ENCODE measurements at regions not wholly inside any gene's neighbourhood (a gene's known extent, or its start where the extent isn't known, plus 50 kb on each side); places are given as distances from the start of the nearest gene placed in this dataset.

DNA sequence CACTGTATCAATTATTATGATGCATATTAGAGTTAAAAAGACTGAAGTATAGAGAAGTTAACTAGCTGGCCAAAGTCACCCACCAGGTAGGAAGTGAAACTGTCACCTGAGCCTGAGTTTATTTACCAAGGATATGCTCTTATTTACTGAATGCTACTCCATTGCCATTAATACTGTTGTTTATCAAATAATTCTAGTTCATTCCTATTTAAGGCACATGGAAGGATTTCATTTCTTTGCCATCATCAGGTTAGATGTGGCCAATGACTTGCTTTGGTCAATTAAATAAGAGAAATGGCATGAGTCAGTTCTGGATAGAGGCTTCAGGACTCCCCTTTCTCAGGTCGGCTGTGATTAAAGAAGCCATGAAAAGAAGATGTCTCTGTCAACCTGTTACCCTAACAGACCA is 169.6 kb downstream of the KCNJ2 start:
- TF ChIP-seq, protein P1, sequence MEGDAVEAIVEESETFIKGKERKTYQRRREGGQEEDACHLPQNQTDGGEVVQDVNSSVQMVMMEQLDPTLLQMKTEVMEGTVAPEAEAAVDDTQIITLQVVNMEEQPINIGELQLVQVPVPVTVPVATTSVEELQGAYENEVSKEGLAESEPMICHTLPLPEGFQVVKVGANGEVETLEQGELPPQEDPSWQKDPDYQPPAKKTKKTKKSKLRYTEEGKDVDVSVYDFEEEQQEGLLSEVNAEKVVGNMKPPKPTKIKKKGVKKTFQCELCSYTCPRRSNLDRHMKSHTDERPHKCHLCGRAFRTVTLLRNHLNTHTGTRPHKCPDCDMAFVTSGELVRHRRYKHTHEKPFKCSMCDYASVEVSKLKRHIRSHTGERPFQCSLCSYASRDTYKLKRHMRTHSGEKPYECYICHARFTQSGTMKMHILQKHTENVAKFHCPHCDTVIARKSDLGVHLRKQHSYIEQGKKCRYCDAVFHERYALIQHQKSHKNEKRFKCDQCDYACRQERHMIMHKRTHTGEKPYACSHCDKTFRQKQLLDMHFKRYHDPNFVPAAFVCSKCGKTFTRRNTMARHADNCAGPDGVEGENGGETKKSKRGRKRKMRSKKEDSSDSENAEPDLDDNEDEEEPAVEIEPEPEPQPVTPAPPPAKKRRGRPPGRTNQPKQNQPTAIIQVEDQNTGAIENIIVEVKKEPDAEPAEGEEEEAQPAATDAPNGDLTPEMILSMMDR (IDR thresholded peaks at IDR 0.05; ENCODE audit: poor library complexity) = no peak
- no peak for TF ChIP-seq EZH2 (IDR thresholded peaks at IDR 0.05; ENCODE audit: borderline replicate concordance)
- no peak for TF ChIP-seq EZH2phosphoT487 (IDR thresholded peaks at IDR 0.05; ENCODE audit: low read depth, severe bottlenecking, unreplicated experiment)

Data from hepatocyte (in vitro differentiated cells).